KMS-11 (cell line): ENCODE measurements at regions not wholly inside any gene's neighbourhood (a gene's known extent, or its start where the extent isn't known, plus 50 kb on each side); places are given as distances from the start of the nearest gene placed in this dataset.

Experiments used
- H2AFZ ChIP-seq: fragments of 200-600 bp; sonication (generic); 2 replicates; pipeline ENCODE4 v1.6.1; 2016; ENCODE audit warnings: antibody characterized with exemption, mixed run types, low read depth
- H3K27ac ChIP-seq: fragments of 200-600 bp; sonication (generic); 2 replicates; pipeline ENCODE4 v1.6.1; 2016; ENCODE audit warnings: mild to moderate bottlenecking, mixed run types
- H3K27me3 ChIP-seq: fragments of 200-600 bp; sonication (generic); 2 replicates; pipeline ENCODE4 v1.6.1; 2017; ENCODE audit warnings: mild to moderate bottlenecking, low read depth, mixed run types, moderate library complexity; ENCODE audit not compliant: insufficient read depth
- H3K36me3 ChIP-seq: fragments of 200-600 bp; sonication (generic); 2 replicates; pipeline ENCODE4 v1.6.1; 2017; ENCODE audit warnings: mild to moderate bottlenecking, mixed run types; ENCODE audit not compliant: insufficient read depth
- H3K4me1 ChIP-seq: fragments of 200-600 bp; sonication (generic); 2 replicates; pipeline ENCODE4 v1.6.1; 2016; ENCODE audit warnings: mild to moderate bottlenecking, low read depth, mixed run types; ENCODE audit not compliant: poor library complexity, severe bottlenecking
- H3K4me2 ChIP-seq: fragments of 200-600 bp; sonication (generic); 2 replicates; pipeline ENCODE4 v1.7.0; 2016; ENCODE audit warnings: mild to moderate bottlenecking, mixed run types
- H3K4me3 ChIP-seq: fragments of 200-600 bp; sonication (generic); IDR thresholded peaks from 2 replicates; pipeline ENCODE4 v1.6.1; 2017; ENCODE audit warnings: low read depth, low read length, mixed read lengths; ENCODE audit not compliant: insufficient read depth
- H3K79me2 ChIP-seq: fragments of 200-600 bp; sonication (generic); 2 replicates; pipeline ENCODE4 v1.6.1; 2016; ENCODE audit warnings: low read depth, mixed run types; ENCODE audit not compliant: insufficient read depth
- H3K9ac ChIP-seq: fragments of 200-600 bp; sonication (generic); 2 replicates; pipeline ENCODE4 v1.6.1; 2016; ENCODE audit warnings: mild to moderate bottlenecking, mixed run types
- H4K20me1 ChIP-seq: fragments of 200-600 bp; sonication (generic); 2 replicates; pipeline ENCODE4 v1.6.1; 2016; ENCODE audit warnings: mild to moderate bottlenecking, mixed run types; ENCODE audit not compliant: insufficient read depth
- CTCF ChIP-seq: fragments of 200-600 bp; sonication (generic); conservative IDR thresholded peaks from 2 replicates; pipeline ENCODE4 v1.6.1; 2017; ENCODE audit warnings: low read depth, mild to moderate bottlenecking, antibody characterized with exemption, low read length, moderate library complexity, mixed read lengths

GRCh38 chr4:95898226-95898625 lies 58.3 kb downstream of the PDHA2 start:
- H3K27ac ChIP-seq, result no peak overlapping the region
- H2AFZ ChIP-seq, result no peak overlapping the region
- no peaks in the 10 kb centered on the region for H3K79me2 ChIP-seq
- no peak overlapping the region for H3K4me2 ChIP-seq
- H3K4me3 ChIP-seq, result no peak overlapping the region
- H4K20me1 ChIP-seq, result no peaks in the 10 kb centered on the region
- H3K9ac ChIP-seq, result no peak overlapping the region
- no peaks in the 10 kb centered on the region for H3K36me3 ChIP-seq
- no peaks in the 10 kb centered on the region for H3K4me1 ChIP-seq
- no peak for TF ChIP-seq CTCF
- H3K27me3 ChIP-seq, result no peaks in the 10 kb centered on the region

GRCh38 chr4:95909211-95909610 lies 69.3 kb downstream of the PDHA2 start:
- no peak for TF ChIP-seq CTCF
- no peak overlapping the region for H3K4me3 ChIP-seq
- H3K36me3 ChIP-seq, result no peaks in the 10 kb centered on the region
- H3K4me1 ChIP-seq, result no peaks in the 10 kb centered on the region
- H3K9ac ChIP-seq, result no peak overlapping the region
- no peak overlapping the region for H2AFZ ChIP-seq
- no peaks in the 10 kb centered on the region for H3K79me2 ChIP-seq
- no peaks in the 10 kb centered on the region for H4K20me1 ChIP-seq
- no peak overlapping the region for H3K4me2 ChIP-seq
- H3K27me3 ChIP-seq, result no peaks in the 10 kb centered on the region
- H3K27ac ChIP-seq, result no peak overlapping the region

GRCh38 chr4:95910749-95911148 lies 70.9 kb downstream of the PDHA2 start:
- Histone ChIP-seq H3K4me3 (no peak overlapping the region), H3K27ac (no peak overlapping the region), H4K20me1 (no peaks in the 10 kb centered on the region), H3K27me3 (no peaks in the 10 kb centered on the region), H3K4me2 (no peak overlapping the region), H3K9ac (no peak overlapping the region), H3K36me3 (no peaks in the 10 kb centered on the region), H2AFZ (no peak overlapping the region), H3K4me1 (no peaks in the 10 kb centered on the region), H3K79me2 (no peaks in the 10 kb centered on the region)
- TF ChIP-seq CTCF, result no peak

GRCh38 chr4:95921470-95921869 lies 81.6 kb downstream of the PDHA2 start:
- no peak overlapping the region for H3K4me2 ChIP-seq
- no peaks in the 10 kb centered on the region for H4K20me1 ChIP-seq
- H3K4me3 ChIP-seq, result no peak overlapping the region
- H3K9ac ChIP-seq, result no peak overlapping the region
- no peaks in the 10 kb centered on the region for H3K4me1 ChIP-seq
- H3K27ac ChIP-seq, result no peak overlapping the region
- no peak for TF ChIP-seq CTCF
- no peaks in the 10 kb centered on the region for H3K79me2 ChIP-seq
- H2AFZ ChIP-seq, result no peak overlapping the region
- no peaks in the 10 kb centered on the region for H3K36me3 ChIP-seq
- no peaks in the 10 kb centered on the region for H3K27me3 ChIP-seq
